Osteoblast (primary cell): ENCODE measurements at regions not wholly inside any gene's neighbourhood (a gene's known extent, or its start where the extent isn't known, plus 50 kb on each side); places are given as distances from the start of the nearest gene placed in this dataset.
"Not testable (repeated sequence)": the region's sequence is repeated elsewhere in the genome, so short reads cannot be mapped to it uniquely, and the experiment has no call there.

ENCODE experiments used
- DNase-seq: peaks from one replicate; pipeline ENCODE4 v3.0.0; 2011; ENCODE audit warnings: low spot score, mixed read lengths; ENCODE audit not compliant: insufficient read length; ENCODE audit errors: missing footprints
- H2AFZ ChIP-seq: 2 replicates; pipeline ENCODE4 v1.6.0; 2011; ENCODE audit warnings: mild to moderate bottlenecking, low read length
- H3K27ac ChIP-seq: 2 replicates; pipeline ENCODE4 v1.5.1; 2011; ENCODE audit warnings: mild to moderate bottlenecking, low read depth, low read length, moderate library complexity
- H3K27me3 ChIP-seq: 2 replicates; pipeline ENCODE4 v1.6.0; 2012; ENCODE audit warnings: mild to moderate bottlenecking, control low read depth, inconsistent platforms, low read length, moderate library complexity; ENCODE audit not compliant: insufficient read depth
- H3K36me3 ChIP-seq: 2 replicates; pipeline ENCODE4 v1.5.1; 2011; ENCODE audit warnings: mild to moderate bottlenecking, low read length, control low read depth, moderate library complexity; ENCODE audit not compliant: insufficient read depth
- H3K4me1 ChIP-seq: 2 replicates; pipeline ENCODE4 v1.5.1; 2011; ENCODE audit warnings: mild to moderate bottlenecking, low read length, control low read depth, moderate library complexity; ENCODE audit not compliant: insufficient read depth
- H3K4me2 ChIP-seq: 2 replicates; pipeline ENCODE4 v1.6.0; 2011; ENCODE audit warnings: mild to moderate bottlenecking, low read length; ENCODE audit not compliant: insufficient read depth
- H3K4me3 ChIP-seq: fragments of 200-600 bp; sonication (generic); 3 replicates; pipeline ENCODE4 v1.5.1; 2012; ENCODE audit warnings: mild to moderate bottlenecking, low read length, inconsistent platforms; ENCODE audit not compliant: insufficient read depth
- H3K79me2 ChIP-seq: 2 replicates; pipeline ENCODE4 v1.6.0; 2012; ENCODE audit warnings: mild to moderate bottlenecking, low read length, control low read depth, inconsistent platforms; ENCODE audit not compliant: insufficient read depth
- H3K9me3 ChIP-seq: 2 replicates; pipeline ENCODE4 v1.5.1; 2011; ENCODE audit warnings: low read depth, low read length, control low read depth
- H4K20me1 ChIP-seq: 2 replicates; pipeline ENCODE4 v1.6.0; 2012; ENCODE audit warnings: mild to moderate bottlenecking, low read length, control low read depth; ENCODE audit not compliant: insufficient read depth
- CTCF ChIP-seq: IDR thresholded peaks from 2 replicates; pipeline ENCODE4 v1.5.1; 2011; ENCODE audit warnings: mild to moderate bottlenecking, low read depth, low read length, moderate library complexity; ENCODE audit errors: extremely low read depth

- no peak for DNase-seq
- H3K4me1 ChIP-seq: no peaks in the 10 kb centered on the region
- no peak overlapping the region for H2AFZ ChIP-seq
- no peak overlapping the region for H3K4me2 ChIP-seq
- no peaks in the 10 kb centered on the region for H3K9me3 ChIP-seq
- no peaks in the 10 kb centered on the region for H3K27me3 ChIP-seq
- no peak for TF ChIP-seq CTCF
- H3K27ac ChIP-seq: no peak overlapping the region
- no peaks in the 10 kb centered on the region for H3K79me2 ChIP-seq
- H3K4me3 ChIP-seq: no peak overlapping the region
- H3K36me3 ChIP-seq: no peaks in the 10 kb centered on the region
- H4K20me1 ChIP-seq: no peaks in the 10 kb centered on the region
Measured at GRCh38 chr2:152254976-152255375, 79.4 kb upstream of the STAM2 start.

GRCh38 chr2:152255918-152256317 is 79.1 kb upstream of the FMNL2 start:
- Histone ChIP-seq H3K79me2 (no peaks in the 10 kb centered on the region), H2AFZ (no peak overlapping the region), H3K4me3 (no peak overlapping the region), H3K4me2 (no peak overlapping the region), H3K4me1 (no peaks in the 10 kb centered on the region), H4K20me1 (no peaks in the 10 kb centered on the region), H3K9me3 (no peaks in the 10 kb centered on the region), H3K36me3 (no peaks in the 10 kb centered on the region), H3K27me3 (no peaks in the 10 kb centered on the region), H3K27ac (no peak overlapping the region)
- no peak for TF ChIP-seq CTCF
- DNase-seq: no peak

- Histone ChIP-seq H3K27ac (no peak overlapping the region), H4K20me1 (no peaks in the 10 kb centered on the region), H2AFZ (no peak overlapping the region), H3K4me1 (no peaks in the 10 kb centered on the region), H3K36me3 (no peaks in the 10 kb centered on the region), H3K79me2 (no peaks in the 10 kb centered on the region), H3K4me2 (no peak overlapping the region), H3K27me3 (no peaks in the 10 kb centered on the region), H3K4me3 (no peak overlapping the region), H3K9me3 (no peaks in the 10 kb centered on the region)
- DNase-seq: no peak
- TF ChIP-seq CTCF: no peak
Measured at GRCh38 chr2:152260939-152261338, 74.0 kb upstream of the FMNL2 start.

- no peaks in the 10 kb centered on the region for H3K36me3 ChIP-seq
- H3K27me3 ChIP-seq: no peaks in the 10 kb centered on the region
- no peak for DNase-seq
- no peak overlapping the region for H3K4me2 ChIP-seq
- no peak overlapping the region for H3K4me3 ChIP-seq
- no peaks in the 10 kb centered on the region for H3K4me1 ChIP-seq
- H2AFZ ChIP-seq: no peak overlapping the region
- TF ChIP-seq CTCF: no peak
- H4K20me1 ChIP-seq: no peaks in the 10 kb centered on the region
- no peaks in the 10 kb centered on the region for H3K79me2 ChIP-seq
- H3K27ac ChIP-seq: no peak overlapping the region
- no peaks in the 10 kb centered on the region for H3K9me3 ChIP-seq
Measured at GRCh38 chr2:152263911-152264310, 71.1 kb upstream of the FMNL2 start.

GRCh38 chr2:152273732-152274260 is 61.2 kb upstream of the FMNL2 start:
- H3K4me1 ChIP-seq, DNase-seq, H3K27ac ChIP-seq, H3K79me2 ChIP-seq, H3K4me2 ChIP-seq, H3K27me3 ChIP-seq, H2AFZ ChIP-seq, H3K36me3 ChIP-seq, H3K9me3 ChIP-seq, H3K4me3 ChIP-seq, H4K20me1 ChIP-seq: not testable (repeated sequence)

- not testable (repeated sequence) for DNase-seq, H3K4me3 ChIP-seq, H3K9me3 ChIP-seq, H3K27me3 ChIP-seq, H2AFZ ChIP-seq, H3K4me1 ChIP-seq, H3K4me2 ChIP-seq, H3K27ac ChIP-seq, H4K20me1 ChIP-seq, H3K79me2 ChIP-seq, H3K36me3 ChIP-seq
Measured at GRCh38 chr2:152277896-152278295, 57.1 kb upstream of the FMNL2 start.
